GM12875 (cell line): ENCODE measurements at regions not wholly inside any gene's neighbourhood (a gene's known extent, or its start where the extent isn't known, plus 50 kb on each side); places are given as distances from the start of the nearest gene placed in this dataset.

Experiments
- H3K4me3 ChIP-seq: one replicate; pipeline ENCODE4 v1.5.1; 2011; ENCODE audit warnings: low read depth, low read length, control low read depth
- TF ChIP-seq, protein P1 (sequence below): IDR thresholded peaks from 2 replicates; pipeline ENCODE4 v1.5.1; 2011; ENCODE audit warnings: low read depth, mild to moderate bottlenecking, control low read depth, inconsistent platforms, low read length, moderate library complexity, borderline replicate concordance; ENCODE audit not compliant: insufficient read depth

DNA sequence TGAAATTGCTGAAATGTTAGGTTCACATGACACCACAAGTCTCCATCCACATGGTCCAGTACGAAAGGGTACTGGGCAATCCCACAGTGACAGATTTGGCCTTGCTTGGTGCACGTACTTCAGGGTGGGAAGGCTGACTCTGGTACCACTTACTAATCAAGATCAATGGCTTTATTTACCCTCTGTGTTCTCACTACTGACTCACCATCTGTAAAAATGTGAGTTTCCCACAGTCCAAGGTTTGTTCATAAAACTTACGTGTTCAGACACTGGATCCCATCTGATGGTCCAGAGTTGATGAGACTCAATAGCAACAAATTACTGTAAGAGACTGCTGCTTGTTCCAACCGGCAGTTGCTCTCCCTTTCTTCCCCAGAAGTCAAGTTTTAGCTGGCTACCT, 231.7 kb downstream of the LMX1A start:
- TF ChIP-seq, protein P1, sequence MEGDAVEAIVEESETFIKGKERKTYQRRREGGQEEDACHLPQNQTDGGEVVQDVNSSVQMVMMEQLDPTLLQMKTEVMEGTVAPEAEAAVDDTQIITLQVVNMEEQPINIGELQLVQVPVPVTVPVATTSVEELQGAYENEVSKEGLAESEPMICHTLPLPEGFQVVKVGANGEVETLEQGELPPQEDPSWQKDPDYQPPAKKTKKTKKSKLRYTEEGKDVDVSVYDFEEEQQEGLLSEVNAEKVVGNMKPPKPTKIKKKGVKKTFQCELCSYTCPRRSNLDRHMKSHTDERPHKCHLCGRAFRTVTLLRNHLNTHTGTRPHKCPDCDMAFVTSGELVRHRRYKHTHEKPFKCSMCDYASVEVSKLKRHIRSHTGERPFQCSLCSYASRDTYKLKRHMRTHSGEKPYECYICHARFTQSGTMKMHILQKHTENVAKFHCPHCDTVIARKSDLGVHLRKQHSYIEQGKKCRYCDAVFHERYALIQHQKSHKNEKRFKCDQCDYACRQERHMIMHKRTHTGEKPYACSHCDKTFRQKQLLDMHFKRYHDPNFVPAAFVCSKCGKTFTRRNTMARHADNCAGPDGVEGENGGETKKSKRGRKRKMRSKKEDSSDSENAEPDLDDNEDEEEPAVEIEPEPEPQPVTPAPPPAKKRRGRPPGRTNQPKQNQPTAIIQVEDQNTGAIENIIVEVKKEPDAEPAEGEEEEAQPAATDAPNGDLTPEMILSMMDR = no peak
- H3K4me3 ChIP-seq = no peak overlapping the region

- no peak overlapping the region for H3K4me3 ChIP-seq
- TF ChIP-seq, protein P1 = no peak
Measured at GRCh38 chr1:165119086-165119485, 237.4 kb downstream of the LMX1A start.

GRCh38 chr1:165117482-165117881, 239.0 kb downstream of the LMX1A start:
- no peak overlapping the region for H3K4me3 ChIP-seq
- TF ChIP-seq, protein P1 = no peak

DNA sequence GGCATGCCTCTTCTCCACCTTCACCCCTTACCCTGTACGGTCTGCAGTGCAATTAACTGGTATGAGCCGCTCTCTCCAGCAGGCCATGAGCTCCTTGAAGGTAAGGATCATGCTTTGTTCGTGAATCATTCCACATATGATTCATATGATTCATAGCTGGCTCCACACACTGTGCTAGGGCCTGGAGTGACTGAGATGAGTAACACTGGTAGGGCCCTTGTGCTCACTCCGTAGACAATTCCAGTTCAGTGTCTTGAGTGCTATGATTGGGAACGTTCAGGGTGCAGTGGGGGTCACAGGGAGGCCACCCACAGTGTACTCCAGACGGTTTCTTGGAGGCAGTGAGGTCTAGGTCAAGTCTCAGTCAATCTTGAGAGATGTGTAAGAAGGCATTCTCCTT, 239.8 kb downstream of the LMX1A start:
- no peak overlapping the region for H3K4me3 ChIP-seq
- TF ChIP-seq, protein P1 = no peak

GRCh38 chr1:165116171-165116570, 240.3 kb downstream of the LMX1A start:
- H3K4me3 ChIP-seq = no peak overlapping the region
- TF ChIP-seq, protein P1 = no peak

DNA sequence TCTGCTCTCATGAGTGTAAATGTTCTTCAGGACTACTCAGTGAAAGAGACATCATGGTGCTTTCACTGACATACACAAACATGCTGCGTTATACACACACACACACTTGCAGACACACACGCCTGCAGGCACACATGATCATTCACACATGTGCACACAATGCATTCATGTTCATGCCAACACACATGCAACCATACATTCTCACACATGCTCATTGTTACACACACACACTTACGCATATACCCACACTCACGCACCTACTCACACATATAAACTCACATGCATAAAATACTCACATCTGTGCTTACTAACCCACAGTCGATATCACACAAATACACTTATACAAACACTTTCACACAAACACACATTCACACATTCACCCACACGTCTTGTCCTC, 241.6 kb downstream of the LMX1A start:
- no peak overlapping the region for H3K4me3 ChIP-seq
- TF ChIP-seq, protein P1 = no peak

DNA sequence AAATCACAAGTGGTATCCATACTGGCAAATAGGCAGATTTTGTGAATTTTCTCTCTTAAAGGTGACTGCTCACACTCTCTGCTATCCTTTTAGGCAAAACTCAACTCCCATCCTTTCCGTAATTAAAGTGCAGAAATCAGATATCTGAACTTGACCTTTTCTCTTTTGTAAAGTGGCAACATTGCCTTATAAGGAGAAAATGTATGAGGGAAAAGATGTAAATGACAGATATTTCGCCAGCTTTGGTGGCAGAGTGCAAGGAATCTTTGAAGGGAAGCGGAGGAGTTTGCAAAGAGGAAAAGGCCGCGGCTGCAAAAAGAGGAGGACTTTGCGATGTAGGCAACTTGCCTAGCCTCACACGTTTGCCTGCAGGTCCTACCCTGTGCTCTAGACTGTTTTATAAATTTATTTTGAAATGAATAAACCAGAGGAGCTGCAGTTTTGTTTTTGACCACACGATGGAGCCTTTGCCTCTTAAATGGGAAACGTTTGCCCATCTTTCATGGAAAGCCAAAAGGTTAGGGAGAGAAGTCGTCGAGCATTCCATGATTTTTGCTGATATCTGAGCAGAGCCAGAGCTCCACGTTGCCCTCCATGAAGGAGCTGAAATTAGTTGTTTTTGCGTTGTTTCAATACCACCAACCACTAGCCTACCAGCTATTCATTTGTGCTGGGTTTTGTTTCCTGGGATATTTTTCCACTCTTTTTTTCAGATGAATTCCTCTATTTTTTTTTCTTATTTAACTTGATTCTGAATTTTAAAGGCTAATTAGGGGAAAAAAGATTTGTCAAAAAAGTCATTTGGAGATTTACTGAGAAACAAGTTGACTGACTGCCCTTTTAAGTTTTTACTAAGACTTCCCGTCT, 242.3 kb downstream of the LMX1A start:
- TF ChIP-seq, protein P1 = peak; percentile 59
- no peak overlapping the region for H3K4me3 ChIP-seq
